Stimulated activated CD4-positive, alpha-beta T cell treated with anti-CD3 and anti-CD28 coated beads, Interleukin-15, amount 100 ng/mL, for 48 hours (primary cell): ENCODE measurements at regions not wholly inside any gene's neighbourhood (a gene's known extent, or its start where the extent isn't known, plus 50 kb on each side); places are given as distances from the start of the nearest gene placed in this dataset.

Source experiments
- DNase-seq, 2 donors: peaks; one replicate each; pipeline ENCODE4 v3.0.0-alpha.2; 2020; ENCODE audit warnings: low read depth in 2 of 2

DNA sequence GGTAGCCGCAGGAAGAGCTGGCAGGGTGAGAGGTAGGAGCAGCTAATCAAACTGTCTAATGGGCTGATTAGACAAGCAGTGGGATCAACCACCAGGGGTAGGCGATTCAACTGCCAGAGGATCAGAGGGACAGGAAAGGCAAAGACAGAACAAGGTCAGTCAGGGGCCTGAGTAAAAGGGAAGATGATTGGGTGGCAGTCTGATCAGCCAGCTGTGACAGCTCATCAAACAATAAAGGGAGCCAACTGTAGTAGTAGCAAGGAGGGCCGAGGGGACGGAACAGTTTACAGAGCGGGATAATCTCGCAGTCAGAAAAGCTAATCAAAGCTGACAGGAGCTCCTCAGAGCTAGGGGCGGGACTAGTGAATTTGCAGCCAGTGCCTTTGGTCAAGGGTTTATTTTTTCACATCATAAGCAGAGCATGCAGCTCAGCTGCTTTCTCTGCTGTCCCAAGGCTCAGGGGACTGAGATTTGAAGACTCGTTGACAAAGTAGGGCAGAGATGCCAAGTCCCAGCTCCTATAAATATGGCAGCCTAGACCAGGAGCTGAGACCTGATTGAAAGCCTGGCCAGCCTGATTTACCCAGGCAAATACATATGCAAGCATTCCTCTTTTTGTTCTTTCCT is 418.2 kb downstream of the GABRG2 start:
- no peak for DNase-seq

DNA sequence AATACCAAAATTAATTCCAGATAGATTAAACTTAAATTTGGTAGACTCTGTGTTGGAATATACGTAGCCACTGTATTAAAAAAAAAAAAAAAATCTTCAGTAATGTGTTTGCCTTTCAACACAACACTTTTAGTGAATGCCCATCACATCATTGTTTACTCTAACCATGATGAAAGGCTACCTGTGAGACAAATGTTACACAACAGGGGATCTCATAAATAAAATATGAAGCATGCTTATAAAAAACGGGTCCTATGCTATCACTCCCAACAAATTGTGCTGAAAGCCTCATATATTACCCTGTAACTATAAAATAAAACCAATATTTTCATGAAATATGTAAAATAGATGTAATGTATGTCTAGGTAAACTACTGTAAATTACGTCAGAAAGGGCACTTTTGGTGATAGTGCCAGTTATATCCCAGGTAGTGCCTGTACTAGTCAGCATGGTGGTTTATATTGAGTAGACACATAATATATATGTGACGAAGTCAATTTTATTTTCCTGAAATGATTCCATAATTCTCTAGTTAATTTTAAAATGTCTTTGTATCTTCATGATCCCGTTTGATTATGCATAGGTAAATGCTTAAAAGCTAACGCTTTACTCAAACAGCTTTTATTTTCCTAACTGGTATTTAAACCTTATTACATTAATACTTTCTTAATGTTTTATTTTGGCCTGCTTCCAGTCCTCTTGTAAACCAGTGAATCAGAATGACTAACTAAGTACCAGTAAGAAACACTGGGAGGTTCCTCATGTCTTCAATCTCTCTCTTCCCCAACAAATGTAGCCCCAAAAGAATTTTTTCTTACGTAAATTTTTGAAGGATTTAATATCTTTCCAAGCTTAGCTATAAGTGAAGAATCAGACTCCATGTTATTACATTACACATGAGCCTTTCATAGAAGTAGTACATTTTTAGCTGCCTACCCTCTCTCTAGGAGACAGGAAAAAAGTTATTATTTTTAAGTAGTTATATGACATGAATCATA is 420.3 kb downstream of the GABRG2 start:
- no peak for DNase-seq

DNA sequence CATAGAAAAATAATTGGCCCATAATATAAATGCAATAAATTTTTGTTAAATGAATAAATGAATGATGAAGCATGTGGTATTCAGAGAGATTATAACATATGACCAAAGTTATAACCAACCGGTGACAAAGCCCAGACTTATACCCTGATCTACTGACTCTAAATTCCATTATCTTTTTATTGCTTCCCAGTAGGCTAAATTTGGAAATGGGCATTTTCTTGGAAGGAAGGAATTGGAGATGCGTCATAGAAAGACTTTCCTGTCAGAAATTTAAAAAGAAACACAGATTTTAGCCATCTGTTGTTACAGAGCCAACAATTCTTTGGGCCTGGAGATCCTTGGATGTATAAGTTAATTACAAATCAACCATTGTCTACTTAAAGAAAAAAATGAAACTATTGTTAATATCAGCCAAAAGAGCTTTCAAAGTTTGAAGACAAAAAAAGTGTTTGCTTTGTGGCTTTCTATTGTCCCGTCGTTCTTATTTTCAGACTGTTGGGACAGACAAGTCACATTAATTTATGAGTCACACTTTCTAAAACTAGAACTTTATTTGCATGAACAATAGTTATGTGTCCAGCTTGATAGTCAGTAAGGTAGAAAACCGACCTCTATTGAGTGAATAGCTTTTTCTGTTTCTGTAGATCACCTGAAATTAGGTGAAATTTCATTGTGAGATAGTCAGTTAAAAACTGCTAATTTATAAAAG is 428.7 kb downstream of the GABRG2 start:
- DNase-seq = no peak

DNA sequence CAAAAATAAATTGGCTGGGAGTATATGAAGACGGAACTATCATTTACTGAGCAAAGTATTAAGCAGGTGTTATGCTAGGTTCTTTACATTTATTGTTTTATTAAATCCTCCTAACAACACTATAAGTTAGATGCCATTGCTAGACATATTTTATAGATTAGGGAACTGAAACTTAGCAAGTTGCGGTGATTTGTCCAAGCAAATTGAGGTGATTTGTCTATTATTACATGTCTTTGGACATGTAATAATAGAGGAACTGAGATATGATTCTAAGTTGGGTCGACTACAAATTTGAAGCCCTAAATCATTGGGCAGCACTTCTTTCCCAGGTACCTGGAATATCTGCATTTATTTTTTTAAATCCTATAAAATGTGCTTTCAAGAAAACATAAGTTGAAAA is 429.9 kb downstream of the GABRG2 start:
- no peak for DNase-seq

DNA sequence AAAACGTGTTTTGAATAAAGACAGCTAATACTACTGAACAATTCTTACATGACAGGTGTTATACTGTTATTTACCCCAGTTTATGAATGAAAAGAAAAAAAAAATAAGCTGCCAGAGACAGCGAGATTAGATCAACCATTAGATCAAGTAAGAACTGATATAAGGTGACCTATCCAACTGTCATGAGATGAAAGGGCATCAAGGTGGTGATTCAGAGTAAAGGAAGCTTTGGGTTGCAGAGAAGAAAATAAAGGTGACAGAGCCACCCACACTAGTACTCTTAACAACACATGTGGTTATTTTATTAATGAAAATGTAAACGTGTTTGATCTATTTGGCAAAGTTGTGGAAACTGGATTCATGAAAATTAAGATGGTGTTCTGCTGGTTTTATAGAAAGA is 435.2 kb downstream of the GABRG2 start:
- no peak for DNase-seq

DNA sequence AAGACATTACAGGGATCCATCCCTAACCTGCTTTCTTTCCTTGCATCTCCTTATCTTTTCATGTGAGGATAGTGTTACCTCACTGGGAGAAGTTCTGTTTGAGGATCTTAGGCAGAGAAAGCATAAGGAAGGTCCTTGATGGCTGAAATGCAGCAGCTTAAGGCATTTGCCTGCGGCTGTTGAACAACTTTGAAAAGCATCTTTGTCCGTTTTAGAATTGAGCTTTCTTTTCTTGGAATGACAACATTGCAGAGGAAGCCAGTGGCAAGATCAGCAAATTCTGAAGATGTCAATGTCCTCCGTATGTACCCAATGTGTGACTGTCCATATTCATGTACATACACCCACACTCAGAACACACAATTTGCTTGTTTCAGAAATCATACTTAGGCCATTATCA is 436.2 kb downstream of the GABRG2 start:
- no peak for DNase-seq

DNA sequence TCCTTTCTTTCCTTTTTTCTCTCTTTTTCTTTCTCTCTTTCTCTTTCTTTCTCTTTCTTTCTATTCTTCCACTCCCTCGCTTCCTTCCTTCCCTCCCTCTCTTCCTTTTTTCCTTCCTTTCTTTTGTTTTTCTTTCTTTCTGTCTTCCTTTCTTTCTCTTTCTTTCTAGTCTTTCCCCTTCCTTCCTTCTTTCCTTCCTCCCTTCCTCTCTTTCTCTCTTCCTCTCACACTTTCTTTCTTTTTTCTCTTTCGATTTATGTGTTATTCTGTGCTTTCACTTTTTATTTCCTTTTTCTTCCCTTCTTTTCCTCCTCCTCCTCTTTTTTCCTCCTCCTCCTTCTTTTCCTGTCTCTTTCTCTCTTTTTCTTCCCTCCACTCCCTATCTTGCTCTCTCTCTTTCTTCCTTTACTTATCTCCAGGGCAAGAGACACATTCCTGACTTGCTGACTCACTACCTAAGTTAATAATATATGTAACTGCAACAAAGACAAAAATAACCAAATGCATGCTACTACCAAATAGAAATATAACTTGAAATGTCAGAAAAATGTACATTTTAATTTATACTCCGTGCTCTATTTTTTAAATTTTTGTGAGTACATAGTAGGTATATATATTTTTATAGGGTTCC is 445.5 kb downstream of the GABRG2 start:
- DNase-seq = no peak

DNA sequence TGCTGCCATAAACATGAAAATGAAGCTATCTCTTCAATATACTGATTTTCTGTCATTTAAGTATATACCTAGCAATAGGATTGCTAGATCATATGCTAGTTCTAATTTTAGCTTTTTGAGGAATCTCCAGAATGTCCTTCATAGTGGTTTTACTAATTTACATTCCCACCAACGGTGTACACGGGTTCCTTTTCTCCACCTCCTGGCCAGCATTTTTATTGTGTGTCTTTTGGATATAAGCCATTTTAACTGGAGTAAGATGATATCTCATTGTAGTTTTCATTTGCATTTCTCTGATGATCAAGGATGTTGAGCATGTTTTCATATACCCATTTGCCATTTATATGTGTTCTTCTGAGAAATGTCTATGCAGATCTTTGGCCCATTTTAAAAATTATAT is 446.5 kb downstream of the GABRG2 start:
- no peak for DNase-seq

DNA sequence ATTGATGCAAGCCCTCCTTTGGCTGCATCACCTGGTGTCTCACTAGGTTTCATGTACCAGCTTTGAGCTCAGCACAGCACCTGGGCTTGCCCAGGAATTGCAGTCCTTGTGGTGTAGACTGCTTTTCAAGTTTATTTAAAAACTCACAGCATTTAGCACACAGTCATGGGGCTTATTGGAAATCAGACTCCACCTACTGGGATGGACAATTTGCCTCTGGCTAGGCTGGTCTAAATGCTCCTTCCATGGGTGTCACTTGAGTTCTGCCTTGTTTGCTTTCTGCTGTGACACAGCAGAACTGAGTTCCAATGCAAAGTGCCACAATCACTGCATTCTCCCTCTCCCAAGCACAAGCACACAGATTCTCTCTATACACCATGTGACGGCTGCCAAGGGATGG is 453.3 kb downstream of the GABRG2 start:
- DNase-seq = no peak

DNA sequence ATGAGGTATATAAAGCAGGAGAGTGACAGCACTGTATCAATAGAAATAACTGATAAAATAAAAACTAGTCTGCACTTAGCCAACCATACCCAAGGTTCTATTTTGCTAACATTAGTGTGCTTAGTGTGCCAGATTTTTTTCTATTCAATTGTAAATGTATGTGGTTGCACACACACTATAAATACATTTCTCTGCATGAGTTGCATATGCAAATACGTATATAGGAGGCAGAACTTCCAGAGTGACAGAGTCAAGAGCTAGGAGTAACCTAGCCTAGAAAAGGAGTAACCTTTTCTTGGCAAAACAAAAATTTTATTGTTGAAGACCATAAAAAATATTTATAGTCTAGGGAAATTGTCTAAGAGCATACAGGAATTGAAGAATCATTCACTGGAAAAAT is 461.6 kb downstream of the GABRG2 start:
- no peak for DNase-seq

DNA sequence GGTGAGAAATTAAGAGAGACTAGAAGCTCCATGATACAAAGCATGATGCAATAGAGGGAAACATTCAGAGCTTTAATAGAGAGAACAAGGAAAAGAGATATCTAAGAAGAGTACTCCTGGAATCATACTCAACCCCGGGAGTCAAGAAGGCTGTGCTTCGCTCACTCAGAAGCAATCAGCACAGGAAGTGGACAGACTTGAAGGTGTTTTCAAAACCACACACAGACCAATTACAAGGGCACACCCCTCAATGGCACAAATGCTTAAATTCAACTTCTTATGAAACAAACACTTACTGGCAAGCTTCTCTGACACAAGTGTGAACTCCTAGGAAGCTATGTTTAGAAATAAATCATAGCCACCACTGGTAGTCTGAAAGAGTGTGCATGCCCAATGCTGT is 462.3 kb downstream of the GABRG2 start:
- no peak for DNase-seq

DNA sequence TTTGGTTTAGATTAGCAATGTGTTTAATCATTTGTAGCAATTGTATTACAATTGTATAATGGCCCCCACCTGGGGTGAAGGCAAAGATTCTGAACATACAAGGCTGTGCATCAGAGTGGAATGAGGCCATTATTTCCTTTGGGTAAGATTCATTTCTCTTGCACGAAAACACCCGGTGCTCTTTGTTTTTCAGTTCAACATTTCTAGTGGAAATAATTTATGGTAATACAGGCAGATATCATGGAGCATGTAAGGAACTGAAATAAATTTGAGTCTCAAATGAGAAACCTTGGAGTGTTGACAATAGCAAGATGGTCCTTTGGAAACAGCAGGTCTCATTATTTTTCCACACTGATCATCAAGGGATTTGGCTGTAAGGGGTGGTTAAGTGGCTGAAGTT is 475.9 kb downstream of the GABRG2 start:
- DNase-seq = no peak

DNA sequence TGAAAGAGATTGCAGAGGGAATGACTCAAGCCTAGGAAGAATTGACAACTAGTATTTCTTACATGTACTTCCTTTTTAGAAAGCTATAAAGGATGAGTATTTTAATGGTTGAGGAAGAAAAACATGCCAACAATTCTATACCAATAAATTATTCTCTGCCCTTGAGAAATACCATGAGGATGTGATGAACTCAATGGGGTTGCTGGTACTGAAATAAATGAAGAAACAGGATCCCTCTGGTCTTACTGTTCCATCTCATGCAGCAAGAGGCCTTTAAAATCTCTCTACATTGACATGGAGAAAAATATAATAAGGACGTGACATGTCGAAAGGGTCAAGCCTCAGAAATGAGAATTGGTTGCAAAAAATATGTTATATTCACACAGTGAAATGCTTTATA is 477.3 kb downstream of the GABRG2 start:
- no peak for DNase-seq

DNA sequence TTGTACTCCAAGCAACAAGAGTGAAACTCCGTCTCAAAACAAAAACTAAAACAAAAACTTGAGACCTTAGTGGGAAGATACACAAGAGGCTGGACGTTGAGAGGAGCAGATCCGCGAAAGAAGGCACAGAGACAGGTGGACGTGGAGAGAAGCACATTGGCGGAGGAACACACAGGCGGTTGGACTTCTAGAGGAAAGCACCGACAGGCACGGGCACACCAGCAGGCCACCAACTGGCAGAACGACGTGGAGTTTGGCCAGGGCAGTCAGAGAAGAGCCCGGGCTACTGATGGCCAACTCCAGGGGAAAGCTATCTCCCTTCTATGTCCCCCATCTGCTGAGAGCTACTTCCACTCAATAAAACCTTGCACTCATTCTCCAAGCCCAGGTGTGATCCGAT is 482.7 kb downstream of the GABRG2 start:
- DNase-seq = no peak

DNA sequence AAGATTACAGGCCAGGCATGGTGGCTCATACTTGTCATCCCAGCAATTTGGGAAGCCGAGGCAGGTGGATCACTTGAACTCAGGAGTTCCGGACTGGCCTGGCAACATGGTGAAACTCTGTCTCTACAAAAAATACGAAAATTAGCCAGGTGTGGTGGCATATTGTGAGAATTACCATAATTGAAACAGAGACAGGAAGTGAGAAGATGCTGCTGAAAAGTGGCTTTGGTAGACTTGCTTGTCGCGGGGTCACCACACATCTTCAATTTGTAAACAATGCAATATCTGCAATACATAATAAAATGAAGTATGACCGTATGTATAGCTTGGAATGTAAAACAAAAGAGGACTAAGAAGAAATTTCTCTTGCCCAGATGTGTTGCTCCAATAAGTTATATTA is 490.5 kb downstream of the GABRG2 start:
- DNase-seq = no peak

DNA sequence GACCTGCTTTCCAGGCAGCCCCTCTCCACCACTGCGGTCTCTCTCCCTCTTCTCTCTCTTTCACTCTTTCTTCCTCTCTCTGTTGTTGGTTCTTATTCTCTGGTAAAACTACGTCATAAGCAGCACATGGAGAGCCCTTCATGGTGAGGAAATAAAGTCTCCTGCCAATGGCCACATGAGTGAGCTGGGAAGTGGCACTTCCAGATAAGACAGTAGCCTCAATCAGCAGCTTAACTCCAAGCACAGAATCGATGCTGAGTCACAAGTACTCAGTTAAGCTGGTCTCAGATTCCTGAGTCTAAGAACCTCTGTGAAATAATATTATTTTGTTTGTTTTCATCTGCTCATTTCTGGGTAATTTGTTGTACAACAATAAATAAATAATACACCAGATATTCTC is 500.1 kb downstream of the GABRG2 start:
- DNase-seq = no peak

DNA sequence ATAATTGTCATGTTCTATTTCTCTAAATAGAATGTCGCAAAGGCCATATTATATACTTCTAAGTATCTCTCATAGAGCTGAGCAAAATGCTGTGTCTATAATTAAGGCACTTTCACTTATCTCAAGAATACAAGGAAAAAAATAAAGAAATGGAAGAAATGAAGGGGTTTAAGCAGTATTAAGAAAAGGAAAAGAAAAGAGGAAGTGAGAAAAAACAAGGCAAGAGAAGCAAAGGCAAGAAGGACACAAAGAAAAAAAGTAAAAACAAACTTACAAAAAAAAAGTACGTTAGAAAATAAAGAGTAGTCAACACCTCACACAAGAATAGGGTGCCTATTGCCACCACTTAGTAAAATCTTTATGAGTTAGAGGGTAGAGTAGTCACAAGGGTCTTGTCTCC is 506.2 kb downstream of the GABRG2 start:
- DNase-seq = no peak

DNA sequence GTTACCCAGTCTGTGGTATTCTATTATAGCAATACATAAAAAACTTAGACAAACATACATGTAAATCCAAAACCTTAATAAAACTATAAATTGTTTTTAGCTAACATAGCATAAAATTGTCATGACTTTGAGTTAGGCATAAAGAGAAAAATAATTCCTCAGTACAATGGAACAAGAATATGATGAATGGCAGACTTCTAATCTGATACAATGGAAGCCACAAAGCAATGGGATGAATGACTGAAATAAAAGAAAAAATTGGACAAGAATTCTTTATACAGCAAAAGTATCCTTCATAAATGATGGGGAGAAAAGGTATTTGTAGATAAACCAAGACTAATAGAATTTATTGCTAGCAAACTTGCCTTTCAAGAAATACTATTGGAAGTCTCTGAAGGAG is 524.2 kb downstream of the GABRG2 start:
- no peak for DNase-seq

DNA sequence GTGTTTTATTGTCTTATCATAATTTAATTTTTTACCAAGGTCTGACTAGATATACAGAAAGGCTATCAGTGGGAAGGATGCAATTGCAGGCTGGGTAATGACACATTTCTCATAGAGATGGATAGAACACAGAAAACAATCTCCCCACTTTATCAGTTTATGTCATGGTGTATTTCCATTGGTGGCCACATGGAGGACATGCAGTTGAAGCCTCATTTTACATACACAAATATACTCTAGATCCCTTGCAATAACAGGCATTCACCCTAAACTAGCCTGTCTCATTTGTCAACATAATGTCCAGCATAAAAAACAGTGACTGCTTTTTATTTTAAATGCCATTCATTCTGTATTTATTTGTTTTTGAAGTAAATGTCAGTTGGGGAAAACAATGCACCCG is 526.3 kb downstream of the GABRG2 start:
- DNase-seq = no peak

DNA sequence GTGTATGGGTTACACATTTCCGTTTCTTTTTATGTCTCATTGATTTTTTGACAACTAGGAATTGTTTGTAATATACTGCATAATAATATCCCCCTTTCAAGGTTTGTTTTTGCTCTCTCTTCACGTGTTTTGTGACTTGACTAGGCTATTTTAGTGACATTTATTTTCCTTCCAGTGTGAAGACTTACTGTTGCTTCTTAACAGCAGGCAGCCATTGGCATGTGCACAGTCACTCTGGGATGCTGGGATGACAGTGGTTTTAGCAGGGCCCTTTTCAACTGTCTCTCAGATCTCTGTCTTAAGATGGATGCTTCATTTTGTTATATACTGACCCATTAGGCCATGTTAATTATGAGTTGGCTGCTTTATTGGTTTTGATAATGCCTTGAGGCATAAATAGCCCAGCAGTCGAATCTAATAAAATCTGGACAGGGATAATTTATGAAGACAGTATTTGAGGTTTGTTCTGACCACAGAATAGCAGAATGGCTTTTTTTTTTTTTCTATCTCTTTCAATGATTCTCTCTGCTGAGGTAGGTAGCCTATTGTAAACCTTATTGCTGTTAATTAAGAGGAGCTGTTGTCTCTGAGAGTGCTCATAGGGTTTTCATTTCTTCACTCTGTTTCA is 536.0 kb downstream of the GABRG2 start:
- no peak for DNase-seq

DNA sequence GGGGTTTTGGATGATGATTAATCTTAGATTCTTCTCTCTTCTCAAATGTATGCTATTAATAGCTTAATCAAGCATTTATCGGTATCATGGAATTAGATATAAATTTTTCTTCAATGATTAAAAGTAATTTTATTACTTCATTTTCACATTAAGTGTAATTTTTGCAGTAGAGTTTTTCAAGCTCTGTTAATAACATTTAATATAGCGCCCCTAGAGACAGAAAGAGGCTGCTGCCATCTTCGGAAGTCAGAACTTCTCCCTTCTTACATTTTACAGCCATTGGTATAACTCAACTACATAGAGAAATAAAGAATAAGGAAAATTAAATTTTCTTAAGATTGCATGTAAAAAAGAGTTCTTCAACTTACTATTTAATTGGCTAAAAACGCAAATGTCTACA is 540.3 kb downstream of the GABRG2 start:
- DNase-seq = no peak
